Left ventricle myocardium inferior (tissue), 1 donor: ENCODE measurements at regions not wholly inside any gene's neighbourhood (a gene's known extent, or its start where the extent isn't known, plus 50 kb on each side); places are given as distances from the start of the nearest gene placed in this dataset.

Experiments
- DNase-seq: peaks from one replicate; pipeline ENCODE4 v3.0.0-alpha.2; 2020
- H3K27ac ChIP-seq: fragments of 200-600 bp; replicated peaks from 2 replicates; pipeline ENCODE4 v1.8.0; 2021
- H3K27me3 ChIP-seq: fragments of 200-600 bp; 2 replicates; pipeline ENCODE4 v1.8.0; 2021; ENCODE audit warnings: low read depth
- H3K36me3 ChIP-seq: fragments of 200-600 bp; 2 replicates; pipeline ENCODE4 v1.8.0; 2021
- H3K4me1 ChIP-seq: fragments of 200-600 bp; 2 replicates; pipeline ENCODE4 v1.8.0; 2021
- H3K4me3 ChIP-seq: fragments of 200-600 bp; 2 replicates; pipeline ENCODE4 v1.8.0; 2021; ENCODE audit warnings: mild to moderate bottlenecking, moderate library complexity
- H3K9me3 ChIP-seq: fragments of 200-600 bp; replicated peaks from 2 replicates; pipeline ENCODE4 v1.8.0; 2021
- intact Hi-C: fragments of 100-400 bp; cut with micrococcal nuclease; formaldehyde crosslinking; loops from one replicate; pipeline ENCODE4 v1.11.0; 2022
- TF ChIP-seq, protein P1 (sequence below): fragments of 200-600 bp; IDR thresholded peaks from 2 replicates; pipeline ENCODE4 v1.8.0; 2021; ENCODE audit warnings: antibody characterized with exemption, mild to moderate bottlenecking, borderline replicate concordance
- donor health status: DM: no; HTN: yes; CAD: no; lungs with severe emphysema.

DNA sequence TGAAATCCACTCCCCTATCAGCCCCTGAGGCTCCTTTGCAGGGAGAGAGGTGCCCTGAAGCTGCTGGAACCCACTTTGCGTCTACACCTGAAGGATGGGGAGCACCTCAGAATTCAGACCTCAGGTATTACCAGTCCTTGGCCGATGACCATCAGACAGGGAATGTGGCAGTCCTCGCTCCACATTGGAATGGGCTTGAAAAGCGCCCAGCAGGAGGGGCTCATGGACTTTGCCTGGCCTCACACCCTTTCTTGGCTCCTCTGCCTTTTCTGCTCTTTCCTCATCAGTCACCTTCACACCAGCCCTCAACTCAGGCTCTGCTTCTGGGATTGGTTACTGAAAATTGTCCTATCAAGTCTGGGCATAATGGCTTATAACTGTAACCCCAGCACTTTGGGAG lies 83.9 kb downstream of the BARX1 start:
- no peak overlapping the region for H3K4me3 ChIP-seq
- no peak for DNase-seq
- H3K27me3 ChIP-seq: peaks cover 47% of the 10 kb centered on the region
- intact Hi-C loops: no loop called here
- H3K27ac ChIP-seq: no peak overlapping the region
- H3K4me1 ChIP-seq: no peaks in the 10 kb centered on the region
- peaks cover 36% of the 10 kb centered on the region for H3K9me3 ChIP-seq
- H3K36me3 ChIP-seq: no peaks in the 10 kb centered on the region
- TF ChIP-seq, protein P1, sequence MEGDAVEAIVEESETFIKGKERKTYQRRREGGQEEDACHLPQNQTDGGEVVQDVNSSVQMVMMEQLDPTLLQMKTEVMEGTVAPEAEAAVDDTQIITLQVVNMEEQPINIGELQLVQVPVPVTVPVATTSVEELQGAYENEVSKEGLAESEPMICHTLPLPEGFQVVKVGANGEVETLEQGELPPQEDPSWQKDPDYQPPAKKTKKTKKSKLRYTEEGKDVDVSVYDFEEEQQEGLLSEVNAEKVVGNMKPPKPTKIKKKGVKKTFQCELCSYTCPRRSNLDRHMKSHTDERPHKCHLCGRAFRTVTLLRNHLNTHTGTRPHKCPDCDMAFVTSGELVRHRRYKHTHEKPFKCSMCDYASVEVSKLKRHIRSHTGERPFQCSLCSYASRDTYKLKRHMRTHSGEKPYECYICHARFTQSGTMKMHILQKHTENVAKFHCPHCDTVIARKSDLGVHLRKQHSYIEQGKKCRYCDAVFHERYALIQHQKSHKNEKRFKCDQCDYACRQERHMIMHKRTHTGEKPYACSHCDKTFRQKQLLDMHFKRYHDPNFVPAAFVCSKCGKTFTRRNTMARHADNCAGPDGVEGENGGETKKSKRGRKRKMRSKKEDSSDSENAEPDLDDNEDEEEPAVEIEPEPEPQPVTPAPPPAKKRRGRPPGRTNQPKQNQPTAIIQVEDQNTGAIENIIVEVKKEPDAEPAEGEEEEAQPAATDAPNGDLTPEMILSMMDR: no peak

DNA sequence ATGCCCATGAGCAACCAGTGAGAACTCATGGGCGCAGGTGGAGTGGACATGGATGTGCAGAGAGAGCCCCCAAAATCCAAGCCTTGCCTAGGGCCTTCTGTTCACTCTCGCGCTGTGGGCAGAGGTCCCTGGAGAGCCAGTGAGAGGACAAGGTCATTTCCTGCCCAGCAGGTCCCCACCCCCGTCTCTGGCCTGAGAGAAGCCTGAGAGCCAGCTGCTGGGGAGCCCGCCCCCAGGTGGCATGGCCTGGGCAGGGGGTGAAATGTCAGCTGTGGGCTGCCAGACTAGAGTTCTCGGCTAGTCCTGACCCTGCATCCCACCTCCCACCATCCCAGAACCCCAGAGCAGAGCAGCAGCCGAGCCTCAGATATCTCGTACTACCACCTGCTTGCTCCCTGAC lies 85.3 kb downstream of the BARX1 start:
- Histone ChIP-seq H3K4me3 (no peak overlapping the region), H3K9me3 (peaks cover 22% of the 10 kb centered on the region), H3K27ac (no peak overlapping the region), H3K36me3 (no peaks in the 10 kb centered on the region), H3K27me3 (peaks cover 61% of the 10 kb centered on the region), H3K4me1 (no peaks in the 10 kb centered on the region)
- TF ChIP-seq, protein P1: no peak
- DNase-seq: no peak
- intact Hi-C loops: no loop called here

DNA sequence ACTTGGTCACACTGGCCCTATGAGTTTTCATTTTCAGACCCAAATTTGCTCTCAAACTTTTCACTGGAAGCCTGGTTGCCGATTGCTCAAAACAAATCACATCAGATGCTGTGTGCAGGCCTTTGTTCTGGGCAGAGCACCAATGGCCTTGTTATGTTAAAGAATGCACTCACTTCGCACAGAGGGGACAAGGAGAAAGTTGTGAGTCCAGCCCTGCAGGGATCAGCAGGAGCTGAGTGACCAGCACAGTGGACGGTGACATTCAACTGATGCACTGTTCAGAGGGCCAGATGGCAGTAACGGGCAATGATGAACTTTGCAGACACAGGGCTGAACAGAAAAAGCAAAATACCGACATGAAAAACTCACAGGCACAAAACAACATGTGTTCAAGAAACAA lies 86.1 kb downstream of the BARX1 start:
- H3K4me1 ChIP-seq: no peaks in the 10 kb centered on the region
- H3K9me3 ChIP-seq: peaks cover 14% of the 10 kb centered on the region
- H3K27ac ChIP-seq: no peak overlapping the region
- TF ChIP-seq, protein P1: no peak
- no peaks in the 10 kb centered on the region for H3K36me3 ChIP-seq
- no peak for DNase-seq
- H3K4me3 ChIP-seq: no peak overlapping the region
- H3K27me3 ChIP-seq: peaks cover 69% of the 10 kb centered on the region
- intact Hi-C loops: no loop called here

DNA sequence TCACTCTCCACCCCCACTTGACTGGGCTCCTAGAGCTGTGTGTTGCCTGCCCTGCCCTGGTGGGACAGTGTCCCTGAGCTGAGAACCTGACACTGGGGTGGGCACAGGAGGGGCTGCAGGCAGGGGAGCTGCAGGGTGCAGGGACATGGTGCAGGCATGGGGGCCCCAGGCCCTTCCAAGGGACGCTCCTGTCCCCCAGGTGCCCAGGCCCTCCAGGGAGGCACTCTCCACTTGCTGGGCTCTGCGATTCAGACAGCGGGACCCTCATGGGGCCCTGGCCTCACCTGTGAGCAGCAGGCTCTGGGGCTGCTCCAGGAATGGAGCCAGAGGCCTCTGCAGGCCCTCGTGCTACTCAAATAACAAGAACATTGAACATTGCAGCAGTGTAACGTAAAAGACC lies 89.4 kb downstream of the BARX1 start:
- Histone ChIP-seq H3K36me3 (no peaks in the 10 kb centered on the region), H3K4me1 (peaks cover 4% of the 10 kb centered on the region), H3K27me3 (peaks cover 89% of the 10 kb centered on the region), H3K4me3 (no peak overlapping the region), H3K9me3 (no peaks in the 10 kb centered on the region), H3K27ac (no peak overlapping the region)
- DNase-seq: no peak
- intact Hi-C loops: no loop called here
- TF ChIP-seq, protein P1: no peak

DNA sequence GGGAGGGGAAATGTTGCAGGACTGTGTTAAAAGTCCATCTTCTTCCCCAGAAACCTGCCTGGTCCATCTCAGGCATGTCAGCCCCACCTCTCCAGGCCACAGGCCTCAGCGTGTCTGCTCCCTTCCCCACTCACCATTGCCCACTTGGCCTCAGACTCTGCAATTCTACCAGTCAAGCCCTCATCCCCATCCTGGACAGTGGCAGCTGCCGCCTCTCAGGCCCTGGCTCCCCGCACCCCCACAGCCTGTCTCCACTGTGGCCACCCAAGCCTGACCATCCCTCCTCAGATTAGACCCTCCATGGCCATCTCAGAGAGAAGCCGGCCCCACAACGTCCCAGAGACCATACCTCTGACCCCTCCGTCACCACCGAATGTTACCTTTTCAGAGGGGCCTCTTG lies 89.9 kb downstream of the BARX1 start:
- no peak overlapping the region for H3K4me3 ChIP-seq
- no peak overlapping the region for H3K27ac ChIP-seq
- peaks cover 6% of the 10 kb centered on the region for H3K4me1 ChIP-seq
- H3K27me3 ChIP-seq: peaks cover 89% of the 10 kb centered on the region
- H3K36me3 ChIP-seq: no peaks in the 10 kb centered on the region
- DNase-seq: no peak
- intact Hi-C loops: no loop called here
- TF ChIP-seq, protein P1: no peak
- H3K9me3 ChIP-seq: no peaks in the 10 kb centered on the region

DNA sequence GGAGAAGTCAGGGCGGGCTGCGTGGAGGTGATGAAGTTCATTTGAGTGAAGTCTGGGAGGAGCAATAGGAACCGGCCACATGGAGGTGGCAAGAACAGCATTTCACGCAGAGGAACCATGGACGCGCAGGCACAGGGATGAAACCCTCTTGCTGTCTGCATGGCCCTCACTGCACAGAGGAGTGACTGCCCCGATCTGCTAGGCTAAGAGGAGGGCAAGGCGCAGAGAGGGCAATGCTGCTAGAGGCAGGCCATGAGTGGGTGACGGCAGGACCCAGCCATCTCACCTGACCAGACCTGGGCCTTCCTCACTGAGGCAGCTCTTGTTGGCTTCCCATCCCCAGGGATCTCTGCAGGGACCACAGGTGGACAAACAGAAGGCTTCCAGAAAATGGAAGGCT lies 90.3 kb downstream of the BARX1 start:
- intact Hi-C loops: no loop called here
- no peak overlapping the region for H3K4me3 ChIP-seq
- H3K9me3 ChIP-seq: no peaks in the 10 kb centered on the region
- peaks cover 89% of the 10 kb centered on the region for H3K27me3 ChIP-seq
- H3K27ac ChIP-seq: no peak overlapping the region
- H3K36me3 ChIP-seq: no peaks in the 10 kb centered on the region
- DNase-seq: no peak
- TF ChIP-seq, protein P1: no peak
- peaks cover 6% of the 10 kb centered on the region for H3K4me1 ChIP-seq
